OCI-LY1 (cell line): ENCODE measurements at regions not wholly inside any gene's neighbourhood (a gene's known extent, or its start where the extent isn't known, plus 50 kb on each side); places are given as distances from the start of the nearest gene placed in this dataset.

Experiments used
- H2AFZ ChIP-seq: fragments of 200-600 bp; sonication (generic), shearing (Covaris generic); 2 replicates; pipeline ENCODE4 v1.6.0; 2014; ENCODE audit warnings: antibody characterized with exemption, mild to moderate bottlenecking, low read length
- H3F3A ChIP-seq: fragments of 200-600 bp; sonication (generic), shearing (Covaris generic); 2 replicates; pipeline ENCODE4 v1.6.0; 2014; ENCODE audit warnings: mild to moderate bottlenecking, antibody characterized with exemption, low read length, moderate library complexity; ENCODE audit not compliant: insufficient read depth
- H3K27ac ChIP-seq: fragments of 200-600 bp; sonication (generic); 2 replicates; pipeline ENCODE4 v1.5.1; 2014; ENCODE audit warnings: low read length, mixed run types, mild to moderate bottlenecking, low read depth; ENCODE audit not compliant: poor library complexity, severe bottlenecking
- H3K27me3 ChIP-seq: fragments of 200-600 bp; sonication (generic); 2 replicates; pipeline ENCODE4 v1.6.0; 2014; ENCODE audit warnings: antibody characterized with exemption, mild to moderate bottlenecking, low read length, moderate library complexity; ENCODE audit not compliant: insufficient read depth
- H3K36me3 ChIP-seq: fragments of 200-600 bp; sonication (generic); 2 replicates; pipeline ENCODE4 v1.6.1; 2014; ENCODE audit warnings: mild to moderate bottlenecking, antibody characterized with exemption, low read length, moderate library complexity, mixed read lengths; ENCODE audit not compliant: insufficient read depth
- H3K4me1 ChIP-seq: fragments of 200-600 bp; sonication (generic); 2 replicates; pipeline ENCODE4 v1.5.1; 2014; ENCODE audit warnings: mild to moderate bottlenecking, low read length, moderate library complexity; ENCODE audit not compliant: insufficient read depth, severe bottlenecking
- H3K4me2 ChIP-seq: fragments of 200-600 bp; sonication (generic), shearing (Covaris generic); 2 replicates; pipeline ENCODE4 v1.6.1; 2014; ENCODE audit warnings: low read length
- H3K4me3 ChIP-seq: fragments of 200-600 bp; sonication (generic); 2 replicates; pipeline ENCODE4 v1.5.1; 2014; ENCODE audit warnings: low read length, low read depth, mild to moderate bottlenecking, mixed read lengths; ENCODE audit not compliant: poor library complexity, severe bottlenecking
- H3K79me2 ChIP-seq: fragments of 200-600 bp; shearing (Covaris generic); 2 replicates; pipeline ENCODE4 v1.6.1; 2016; ENCODE audit warnings: mixed run types, low read length, mixed read lengths; ENCODE audit not compliant: insufficient read depth
- H3K9ac ChIP-seq: fragments of 200-600 bp; sonication (generic), shearing (Covaris generic); 2 replicates; pipeline ENCODE4 v1.6.1; 2014; ENCODE audit warnings: mild to moderate bottlenecking, low read length, mixed read lengths
- H3K9me2 ChIP-seq: fragments of 200-600 bp; sonication (generic), shearing (Covaris generic); 2 replicates; pipeline ENCODE4 v1.6.1; 2014; ENCODE audit warnings: low read depth, mild to moderate bottlenecking, low read length, mixed read lengths
- H3K9me3 ChIP-seq: fragments of 200-600 bp; shearing (Covaris generic); 2 replicates; pipeline ENCODE4 v1.6.1; 2014; ENCODE audit warnings: low read length, mixed read lengths
- H4K20me1 ChIP-seq: fragments of 200-600 bp; sonication (generic), shearing (Covaris generic); 2 replicates; pipeline ENCODE4 v1.6.0; 2016; ENCODE audit warnings: mild to moderate bottlenecking, low read length; ENCODE audit not compliant: insufficient read depth
- CTCF ChIP-seq: fragments of 200-600 bp; sonication (generic), shearing (Covaris generic); IDR thresholded peaks from 2 replicates; pipeline ENCODE4 v1.5.1; 2017; ENCODE audit warnings: mild to moderate bottlenecking, antibody characterized with exemption, low read length, moderate library complexity, mixed read lengths
- EZH2 ChIP-seq: fragments of 200-600 bp; sonication (generic), shearing (Covaris generic); IDR thresholded peaks from 2 replicates; pipeline ENCODE4 v1.8.0; 2017; ENCODE audit warnings: borderline replicate concordance, mixed run types, mild to moderate bottlenecking, antibody characterized with exemption, low read length, moderate library complexity, mixed read lengths

GRCh38 chr17:72444517-72445054, 323.8 kb downstream of the SOX9 start:
- no peak overlapping the region for H3K4me3 ChIP-seq
- H3K9me2 ChIP-seq = no peaks in the 10 kb centered on the region
- no peak overlapping the region for H3K4me2 ChIP-seq
- no peak overlapping the region for H3K27ac ChIP-seq
- no peaks in the 10 kb centered on the region for H4K20me1 ChIP-seq
- no peaks in the 10 kb centered on the region for H3K9me3 ChIP-seq
- no peak overlapping the region for H3K9ac ChIP-seq
- TF ChIP-seq CTCF (no peak), EZH2 (no peak)
- H3K79me2 ChIP-seq = no peaks in the 10 kb centered on the region
- no peaks in the 10 kb centered on the region for H3K36me3 ChIP-seq
- no peaks in the 10 kb centered on the region for H3K27me3 ChIP-seq
- H3F3A ChIP-seq = no peaks in the 10 kb centered on the region
- H3K4me1 ChIP-seq = no peaks in the 10 kb centered on the region
- no peak overlapping the region for H2AFZ ChIP-seq

GRCh38 chr17:72445055-72445991, 324.5 kb downstream of the SOX9 start:
- Histone ChIP-seq H3K4me3 (no peak overlapping the region), H3K4me1 (no peaks in the 10 kb centered on the region), H3K27me3 (no peaks in the 10 kb centered on the region), H3K79me2 (no peaks in the 10 kb centered on the region), H3K9me2 (no peaks in the 10 kb centered on the region), H4K20me1 (no peaks in the 10 kb centered on the region), H3K9ac (no peak overlapping the region), H3K4me2 (no peak overlapping the region), H3K27ac (no peak overlapping the region), H3F3A (no peaks in the 10 kb centered on the region), H3K36me3 (no peaks in the 10 kb centered on the region), H2AFZ (no peak overlapping the region), H3K9me3 (no peaks in the 10 kb centered on the region)
- TF ChIP-seq CTCF = no peak
- TF ChIP-seq EZH2 = no peak

- Histone ChIP-seq H2AFZ (no peak overlapping the region), H3K4me1 (no peaks in the 10 kb centered on the region)
Observed at GRCh38 chr17:72446118-72446517, 325.3 kb downstream of the SOX9 start.

More at GRCh38 chr17:72446118-72446517, 325.3 kb downstream of the SOX9 start:
- Histone ChIP-seq H3K9me2 (no peaks in the 10 kb centered on the region), H3F3A (no peaks in the 10 kb centered on the region), H3K9me3 (no peaks in the 10 kb centered on the region), H4K20me1 (no peaks in the 10 kb centered on the region), H3K4me3 (no peak overlapping the region), H3K4me2 (no peak overlapping the region), H3K9ac (no peak overlapping the region), H3K27me3 (no peaks in the 10 kb centered on the region), H3K79me2 (no peaks in the 10 kb centered on the region), H3K36me3 (no peaks in the 10 kb centered on the region), H3K27ac (no peak overlapping the region)
- TF ChIP-seq EZH2 (no peak), CTCF (no peak)
